MM.1S (cell line): ENCODE measurements at regions not wholly inside any gene's neighbourhood (a gene's known extent, or its start where the extent isn't known, plus 50 kb on each side); places are given as distances from the start of the nearest gene placed in this dataset.

Experiments
- CTCF ChIP-seq: fragments of 300-600 bp; sonication (generic); IDR thresholded peaks from 2 replicates; pipeline ENCODE4 v1.5.1; 2016; ENCODE audit warnings: antibody characterized with exemption, low read length, mixed read lengths
- EZH2 ChIP-seq: fragments of 300-600 bp; sonication (generic); optimal IDR thresholded peaks from 2 replicates; pipeline ENCODE3; 2017; ENCODE audit warnings: low read depth, mild to moderate bottlenecking, antibody characterized with exemption, low read length, mixed read lengths

GRCh38 chr1:30036229-30036547 lies 687.2 kb downstream of the MATN1 start:
- TF ChIP-seq CTCF (no peak), EZH2 (no peak)
